NB4 (cell line): ENCODE measurements at regions not wholly inside any gene's neighbourhood (a gene's known extent, or its start where the extent isn't known, plus 50 kb on each side); places are given as distances from the start of the nearest gene placed in this dataset.
"Not testable (repeated sequence)": the region's sequence is repeated elsewhere in the genome, so short reads cannot be mapped to it uniquely, and the experiment has no call there.

ENCODE experiments used
- DNase-seq: peaks from one replicate; pipeline ENCODE4 v3.0.0; 2010; ENCODE audit warnings: low read depth
- H3K4me3 ChIP-seq: one replicate; pipeline ENCODE4 v1.5.1; 2011; ENCODE audit warnings: mild to moderate bottlenecking, low read depth, low read length, moderate library complexity
- MAX ChIP-seq: IDR thresholded peaks from 2 replicates; pipeline ENCODE4 v1.6.1; 2011; ENCODE audit warnings: low read depth, low read length
- MYC ChIP-seq: IDR thresholded peaks from 2 replicates; pipeline ENCODE4 v1.6.1; 2011; ENCODE audit warnings: low read depth, low read length
- POLR2A ChIP-seq: IDR thresholded peaks from 2 replicates; pipeline ENCODE4 v1.6.1; 2011; ENCODE audit warnings: mild to moderate bottlenecking; ENCODE audit not compliant: insufficient read length; ENCODE audit errors: extremely low read depth
- TF ChIP-seq, protein P1 (sequence below): IDR thresholded peaks from one replicate; pipeline ENCODE4 v1.5.1; 2012; ENCODE audit warnings: low read depth, low read length

DNA sequence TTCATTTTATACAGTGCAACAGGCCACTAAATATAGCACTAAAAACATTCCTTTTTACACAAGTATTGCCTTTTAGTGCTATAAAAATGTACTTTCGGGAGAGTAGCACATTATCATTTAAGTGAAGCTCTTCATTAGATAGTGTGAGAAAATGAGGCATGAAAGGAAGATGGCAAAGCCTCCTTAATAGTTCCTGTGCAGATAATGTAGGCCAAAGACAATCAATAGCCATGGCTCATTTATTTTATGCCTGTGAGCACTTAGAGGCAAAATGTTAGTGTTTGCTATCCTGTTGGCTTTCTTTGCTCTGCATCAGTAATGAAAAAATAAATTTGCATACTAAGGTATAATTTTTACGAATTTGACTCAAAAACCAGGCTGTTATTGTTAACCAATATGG is 929.5 kb upstream of the C9orf72 start:
- TF ChIP-seq POLR2A (no peak), MYC (no peak), MAX (no peak)
- TF ChIP-seq, protein P1, sequence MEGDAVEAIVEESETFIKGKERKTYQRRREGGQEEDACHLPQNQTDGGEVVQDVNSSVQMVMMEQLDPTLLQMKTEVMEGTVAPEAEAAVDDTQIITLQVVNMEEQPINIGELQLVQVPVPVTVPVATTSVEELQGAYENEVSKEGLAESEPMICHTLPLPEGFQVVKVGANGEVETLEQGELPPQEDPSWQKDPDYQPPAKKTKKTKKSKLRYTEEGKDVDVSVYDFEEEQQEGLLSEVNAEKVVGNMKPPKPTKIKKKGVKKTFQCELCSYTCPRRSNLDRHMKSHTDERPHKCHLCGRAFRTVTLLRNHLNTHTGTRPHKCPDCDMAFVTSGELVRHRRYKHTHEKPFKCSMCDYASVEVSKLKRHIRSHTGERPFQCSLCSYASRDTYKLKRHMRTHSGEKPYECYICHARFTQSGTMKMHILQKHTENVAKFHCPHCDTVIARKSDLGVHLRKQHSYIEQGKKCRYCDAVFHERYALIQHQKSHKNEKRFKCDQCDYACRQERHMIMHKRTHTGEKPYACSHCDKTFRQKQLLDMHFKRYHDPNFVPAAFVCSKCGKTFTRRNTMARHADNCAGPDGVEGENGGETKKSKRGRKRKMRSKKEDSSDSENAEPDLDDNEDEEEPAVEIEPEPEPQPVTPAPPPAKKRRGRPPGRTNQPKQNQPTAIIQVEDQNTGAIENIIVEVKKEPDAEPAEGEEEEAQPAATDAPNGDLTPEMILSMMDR = no peak
- no peak overlapping the region for H3K4me3 ChIP-seq
- no peak for DNase-seq

GRCh38 chr9:28503573-28503972 is 930.3 kb upstream of the C9orf72 start:
- TF ChIP-seq MAX (no peak), MYC (no peak), POLR2A (no peak)
- TF ChIP-seq, protein P1 = no peak
- DNase-seq = no peak
- H3K4me3 ChIP-seq = no peak overlapping the region

- DNase-seq = no peak
- TF ChIP-seq POLR2A (no peak), MYC (no peak), MAX (no peak)
- TF ChIP-seq, protein P1 = no peak
Measured at GRCh38 chr9:28518439-28518838, 945.2 kb upstream of the C9orf72 start.

DNA sequence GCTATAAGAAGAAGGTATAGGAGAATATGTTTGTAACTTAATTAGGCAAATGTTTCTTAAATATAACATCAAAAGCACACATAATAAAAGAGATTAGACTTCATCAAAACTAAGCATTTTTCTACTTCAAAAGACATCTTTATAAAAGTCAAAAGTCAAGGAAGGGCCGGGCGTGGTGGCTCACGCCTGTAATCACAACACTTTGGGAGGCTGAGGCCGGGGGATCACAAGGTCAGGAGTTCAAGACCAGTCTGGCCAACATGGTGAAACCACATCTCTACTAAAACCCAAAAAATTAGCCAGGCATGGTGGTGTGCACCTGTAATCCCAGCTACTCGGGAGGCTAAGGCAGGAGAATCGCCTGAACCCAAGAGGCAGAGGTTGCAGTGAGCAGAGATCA is 951.0 kb upstream of the C9orf72 start:
- not testable (repeated sequence) for DNase-seq, H3K4me3 ChIP-seq

More at GRCh38 chr9:28518439-28518838, 945.2 kb upstream of the C9orf72 start:
- no peak overlapping the region for H3K4me3 ChIP-seq

GRCh38 chr9:28528049-28528448 is 954.8 kb upstream of the C9orf72 start:
- DNase-seq = no peak
- H3K4me3 ChIP-seq = no peak overlapping the region
- TF ChIP-seq MAX = no peak
- TF ChIP-seq POLR2A = no peak
- TF ChIP-seq, protein P1 = no peak
- no peak for TF ChIP-seq MYC

DNA sequence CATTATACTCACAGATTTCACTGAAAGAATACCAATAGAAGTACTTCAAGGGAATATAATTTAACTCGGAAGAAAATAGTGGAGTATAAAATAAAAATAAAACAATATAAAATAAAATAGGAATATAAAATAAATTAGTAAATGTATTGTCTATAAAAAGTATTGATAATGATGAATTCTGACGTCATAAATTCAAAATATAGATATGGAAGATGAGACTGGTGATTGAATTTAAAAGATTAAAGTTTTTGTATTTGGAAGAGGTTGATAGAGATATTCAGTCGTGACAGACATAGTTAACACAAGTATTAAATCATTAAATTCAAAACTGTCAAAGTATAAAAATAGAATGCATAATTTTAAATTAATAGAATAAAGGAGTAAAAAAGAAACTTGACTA is 964.9 kb upstream of the C9orf72 start:
- TF ChIP-seq MYC = no peak
- no peak for TF ChIP-seq MAX
- no peak for TF ChIP-seq POLR2A
- TF ChIP-seq, protein P1 = no peak
- DNase-seq = no peak
- H3K4me3 ChIP-seq = no peak overlapping the region
